ENCODE measurements at regions not wholly inside any gene's neighbourhood (a gene's known extent, or its start where the extent isn't known, plus 50 kb on each side); places are given as distances from the start of the nearest gene placed in this dataset.

DNA sequence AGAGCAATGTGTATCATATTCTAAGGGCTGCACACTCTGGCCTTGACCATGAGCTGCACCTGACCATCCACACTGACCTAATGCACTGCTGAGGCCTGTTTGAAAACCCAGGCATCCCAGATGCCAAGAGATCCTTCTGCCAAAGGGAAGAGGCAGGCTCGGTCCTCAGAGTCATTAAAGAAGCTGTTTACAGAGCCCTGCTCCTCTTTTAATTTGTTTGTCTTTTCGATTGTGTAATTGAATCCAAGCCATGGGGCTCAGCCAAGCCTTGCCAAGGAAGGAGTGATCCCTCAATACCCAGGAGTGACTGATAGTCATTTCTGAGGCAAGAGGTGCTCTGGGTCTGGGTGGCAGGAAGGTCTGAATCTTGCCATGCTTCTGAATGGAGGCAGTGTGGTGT is 94.5 kb upstream of the ISX start:
- H3K27ac ChIP-seq (ENCODE audit: low read depth in 1 of 2, low read length in 2 of 2), result no peak overlapping the region
- no peak overlapping the region for H3K9ac ChIP-seq (ENCODE audit: low read depth in 1 of 2, low read length in 2 of 2)
- TF ChIP-seq NR2F2 (IDR thresholded peaks at IDR 0.05), result no peak
- TF ChIP-seq, protein P1, sequence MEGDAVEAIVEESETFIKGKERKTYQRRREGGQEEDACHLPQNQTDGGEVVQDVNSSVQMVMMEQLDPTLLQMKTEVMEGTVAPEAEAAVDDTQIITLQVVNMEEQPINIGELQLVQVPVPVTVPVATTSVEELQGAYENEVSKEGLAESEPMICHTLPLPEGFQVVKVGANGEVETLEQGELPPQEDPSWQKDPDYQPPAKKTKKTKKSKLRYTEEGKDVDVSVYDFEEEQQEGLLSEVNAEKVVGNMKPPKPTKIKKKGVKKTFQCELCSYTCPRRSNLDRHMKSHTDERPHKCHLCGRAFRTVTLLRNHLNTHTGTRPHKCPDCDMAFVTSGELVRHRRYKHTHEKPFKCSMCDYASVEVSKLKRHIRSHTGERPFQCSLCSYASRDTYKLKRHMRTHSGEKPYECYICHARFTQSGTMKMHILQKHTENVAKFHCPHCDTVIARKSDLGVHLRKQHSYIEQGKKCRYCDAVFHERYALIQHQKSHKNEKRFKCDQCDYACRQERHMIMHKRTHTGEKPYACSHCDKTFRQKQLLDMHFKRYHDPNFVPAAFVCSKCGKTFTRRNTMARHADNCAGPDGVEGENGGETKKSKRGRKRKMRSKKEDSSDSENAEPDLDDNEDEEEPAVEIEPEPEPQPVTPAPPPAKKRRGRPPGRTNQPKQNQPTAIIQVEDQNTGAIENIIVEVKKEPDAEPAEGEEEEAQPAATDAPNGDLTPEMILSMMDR (IDR thresholded peaks at IDR 0.05; ENCODE audit: low read depth, low read length, missing input control), result no peak
- no peak for TF ChIP-seq FOXA2 (IDR thresholded peaks at IDR 0.05)
- TF ChIP-seq JUND (IDR thresholded peaks at IDR 0.05), result no peak
- TF ChIP-seq RAD21 (IDR thresholded peaks at IDR 0.05), result no peak
- TF ChIP-seq SP1 (IDR thresholded peaks at IDR 0.05), result no peak
- no peak for TF ChIP-seq HNF4A (conservative IDR thresholded peaks at IDR 0.05)
- no peak overlapping the region for H3K4me3 ChIP-seq (ENCODE audit: low read depth in 1 of 3, low read length in 3 of 3)
- H3K4me1 ChIP-seq (ENCODE audit: control insufficient read depth in 4 of 4, insufficient read depth in 4 of 4, low read length in 3 of 4), result no peaks in the 10 kb centered on the region
- H3K36me3 ChIP-seq (ENCODE audit: control insufficient read depth in 4 of 4, insufficient read depth in 3 of 4, low read depth in 1 of 4, low read length in 3 of 4), result no peaks in the 10 kb centered on the region
- no peaks in the 10 kb centered on the region for H3K9me3 ChIP-seq (ENCODE audit: control insufficient read depth in 4 of 4, low read length in 3 of 4)
- no peak for DNase-seq (ENCODE audit: low spot score)
- 29% methylated on average over 2 of the region's 2 CpGs for WGBS
- H3K27me3 ChIP-seq (ENCODE audit: control insufficient read depth in 4 of 4, insufficient read depth in 4 of 4, low read length in 3 of 4), result peaks cover 0 to 6% (median 0%) of the 10 kb centered on the region in 4 donors

DNA sequence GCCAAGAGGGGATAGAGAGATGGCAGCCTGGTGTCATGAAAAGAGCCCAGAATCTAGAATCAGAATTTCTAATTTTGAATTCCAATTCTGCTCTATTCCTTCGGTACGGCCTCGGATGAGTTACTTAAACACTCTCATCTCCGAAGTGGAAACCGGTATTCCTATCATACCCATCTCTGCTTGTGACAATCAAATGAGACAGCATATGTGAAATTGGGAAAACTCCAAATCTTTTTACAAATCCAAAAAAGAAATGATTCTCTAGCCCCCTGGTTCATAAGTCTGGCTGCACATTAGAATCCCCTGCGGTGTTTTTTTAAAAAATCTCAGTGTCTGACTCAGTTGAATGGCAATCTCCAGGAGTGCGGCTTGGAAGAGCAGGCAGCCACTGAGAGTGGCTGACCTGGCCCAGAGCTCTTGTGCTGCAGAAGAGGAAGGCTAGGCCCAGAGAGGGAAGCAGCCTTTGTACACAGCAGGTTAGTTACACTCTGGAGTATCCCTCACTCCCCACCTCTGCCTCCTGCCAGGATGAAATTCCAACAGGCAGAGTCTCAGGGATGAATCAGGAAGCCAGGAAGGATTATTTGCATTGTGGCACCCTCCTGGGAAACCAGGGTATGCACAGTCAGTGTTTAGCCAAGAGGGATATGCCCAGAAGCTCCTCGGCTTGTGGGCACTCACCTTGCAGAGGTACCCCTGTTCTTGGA is 93.6 kb upstream of the ISX start:
- TF ChIP-seq TAF1 (conservative IDR thresholded peaks at IDR 0.05) (no peak), EGR1 (IDR thresholded peaks at IDR 0.05; ENCODE audit: low read depth in 2 of 2) (no peak), YY1 (IDR thresholded peaks at IDR 0.05) (no peak), RXRA (IDR thresholded peaks at IDR 0.05) (no peak), FOXA2 (IDR thresholded peaks at IDR 0.05) (no peak), NR2F2 (IDR thresholded peaks at IDR 0.05) (no peak), HNF4G (IDR thresholded peaks at IDR 0.05) (no peak), FOXA1 (IDR thresholded peaks at IDR 0.05) (no peak), SP1 (IDR thresholded peaks at IDR 0.05) (no peak), RAD21 (IDR thresholded peaks at IDR 0.05) (no peak)
- TF ChIP-seq, protein P2, sequence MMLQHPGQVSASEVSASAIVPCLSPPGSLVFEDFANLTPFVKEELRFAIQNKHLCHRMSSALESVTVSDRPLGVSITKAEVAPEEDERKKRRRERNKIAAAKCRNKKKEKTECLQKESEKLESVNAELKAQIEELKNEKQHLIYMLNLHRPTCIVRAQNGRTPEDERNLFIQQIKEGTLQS (IDR thresholded peaks at IDR 0.05), result no peak
- TF ChIP-seq, protein P1 (IDR thresholded peaks at IDR 0.05; ENCODE audit: low read depth, low read length, missing input control), result no peak
- TF ChIP-seq, protein P3, sequence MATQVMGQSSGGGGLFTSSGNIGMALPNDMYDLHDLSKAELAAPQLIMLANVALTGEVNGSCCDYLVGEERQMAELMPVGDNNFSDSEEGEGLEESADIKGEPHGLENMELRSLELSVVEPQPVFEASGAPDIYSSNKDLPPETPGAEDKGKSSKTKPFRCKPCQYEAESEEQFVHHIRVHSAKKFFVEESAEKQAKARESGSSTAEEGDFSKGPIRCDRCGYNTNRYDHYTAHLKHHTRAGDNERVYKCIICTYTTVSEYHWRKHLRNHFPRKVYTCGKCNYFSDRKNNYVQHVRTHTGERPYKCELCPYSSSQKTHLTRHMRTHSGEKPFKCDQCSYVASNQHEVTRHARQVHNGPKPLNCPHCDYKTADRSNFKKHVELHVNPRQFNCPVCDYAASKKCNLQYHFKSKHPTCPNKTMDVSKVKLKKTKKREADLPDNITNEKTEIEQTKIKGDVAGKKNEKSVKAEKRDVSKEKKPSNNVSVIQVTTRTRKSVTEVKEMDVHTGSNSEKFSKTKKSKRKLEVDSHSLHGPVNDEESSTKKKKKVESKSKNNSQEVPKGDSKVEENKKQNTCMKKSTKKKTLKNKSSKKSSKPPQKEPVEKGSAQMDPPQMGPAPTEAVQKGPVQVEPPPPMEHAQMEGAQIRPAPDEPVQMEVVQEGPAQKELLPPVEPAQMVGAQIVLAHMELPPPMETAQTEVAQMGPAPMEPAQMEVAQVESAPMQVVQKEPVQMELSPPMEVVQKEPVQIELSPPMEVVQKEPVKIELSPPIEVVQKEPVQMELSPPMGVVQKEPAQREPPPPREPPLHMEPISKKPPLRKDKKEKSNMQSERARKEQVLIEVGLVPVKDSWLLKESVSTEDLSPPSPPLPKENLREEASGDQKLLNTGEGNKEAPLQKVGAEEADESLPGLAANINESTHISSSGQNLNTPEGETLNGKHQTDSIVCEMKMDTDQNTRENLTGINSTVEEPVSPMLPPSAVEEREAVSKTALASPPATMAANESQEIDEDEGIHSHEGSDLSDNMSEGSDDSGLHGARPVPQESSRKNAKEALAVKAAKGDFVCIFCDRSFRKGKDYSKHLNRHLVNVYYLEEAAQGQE (IDR thresholded peaks at IDR 0.05), result no peak
- H3K9me3 ChIP-seq (ENCODE audit: control insufficient read depth in 4 of 4, low read length in 3 of 4), result no peaks in the 10 kb centered on the region
- no peaks in the 10 kb centered on the region for H3K4me1 ChIP-seq (ENCODE audit: control insufficient read depth in 4 of 4, insufficient read depth in 4 of 4, low read length in 3 of 4)
- H3K36me3 ChIP-seq (ENCODE audit: control insufficient read depth in 4 of 4, insufficient read depth in 3 of 4, low read depth in 1 of 4, low read length in 3 of 4), result no peaks in the 10 kb centered on the region
- WGBS, result 85% methylated on average over 8 of the region's 8 CpGs
- H3K27me3 ChIP-seq (ENCODE audit: control insufficient read depth in 4 of 4, insufficient read depth in 4 of 4, low read length in 3 of 4), result peaks cover 0 to 6% (median 0%) of the 10 kb centered on the region in 4 donors
- H3K9ac ChIP-seq (ENCODE audit: low read depth in 1 of 2, low read length in 2 of 2), result no peak overlapping the region
- no peak overlapping the region for H3K4me3 ChIP-seq (ENCODE audit: low read depth in 1 of 3, low read length in 3 of 3)
- no peak overlapping the region for H3K27ac ChIP-seq (ENCODE audit: low read depth in 1 of 2, low read length in 2 of 2)
- no peak for DNase-seq (ENCODE audit: low spot score)
